PC-3 (cell line): ENCODE measurements at regions not wholly inside any gene's neighbourhood (a gene's known extent, or its start where the extent isn't known, plus 50 kb on each side); places are given as distances from the start of the nearest gene placed in this dataset.

Experiments used
- EZH2phosphoT487 ChIP-seq: fragments of 300-600 bp; sonication (generic); IDR thresholded peaks from 2 replicates; pipeline ENCODE4 v1.6.1; 2018; ENCODE audit warnings: mild to moderate bottlenecking, antibody characterized with exemption, low read length, borderline replicate concordance
- TF ChIP-seq, protein P1 (sequence below): fragments of 300-600 bp; sonication (generic); conservative IDR thresholded peaks from 2 replicates; pipeline ENCODE4 v1.5.1; 2017; ENCODE audit warnings: antibody characterized with exemption, low read depth, mild to moderate bottlenecking, low read length

DNA sequence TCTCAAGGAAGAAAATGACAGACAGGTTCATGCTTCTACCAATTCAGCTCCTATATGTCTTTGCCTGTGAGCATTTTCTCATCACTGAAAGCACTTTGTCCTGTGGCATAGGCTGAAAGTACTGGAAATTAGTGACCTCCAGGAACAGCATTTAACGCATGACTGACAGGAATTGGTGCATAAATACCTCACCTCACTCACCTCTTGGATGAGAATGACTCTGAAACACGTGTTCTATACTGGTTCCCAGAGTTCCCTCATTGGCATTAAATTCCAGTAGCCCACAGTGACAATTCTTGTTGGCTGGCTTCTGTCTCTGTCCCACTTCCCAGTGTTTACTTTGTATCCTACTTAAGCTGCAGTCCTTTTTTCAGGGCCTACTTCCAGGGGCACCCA, 83.4 kb upstream of the MAPRE2 start:
- TF ChIP-seq, protein P1, sequence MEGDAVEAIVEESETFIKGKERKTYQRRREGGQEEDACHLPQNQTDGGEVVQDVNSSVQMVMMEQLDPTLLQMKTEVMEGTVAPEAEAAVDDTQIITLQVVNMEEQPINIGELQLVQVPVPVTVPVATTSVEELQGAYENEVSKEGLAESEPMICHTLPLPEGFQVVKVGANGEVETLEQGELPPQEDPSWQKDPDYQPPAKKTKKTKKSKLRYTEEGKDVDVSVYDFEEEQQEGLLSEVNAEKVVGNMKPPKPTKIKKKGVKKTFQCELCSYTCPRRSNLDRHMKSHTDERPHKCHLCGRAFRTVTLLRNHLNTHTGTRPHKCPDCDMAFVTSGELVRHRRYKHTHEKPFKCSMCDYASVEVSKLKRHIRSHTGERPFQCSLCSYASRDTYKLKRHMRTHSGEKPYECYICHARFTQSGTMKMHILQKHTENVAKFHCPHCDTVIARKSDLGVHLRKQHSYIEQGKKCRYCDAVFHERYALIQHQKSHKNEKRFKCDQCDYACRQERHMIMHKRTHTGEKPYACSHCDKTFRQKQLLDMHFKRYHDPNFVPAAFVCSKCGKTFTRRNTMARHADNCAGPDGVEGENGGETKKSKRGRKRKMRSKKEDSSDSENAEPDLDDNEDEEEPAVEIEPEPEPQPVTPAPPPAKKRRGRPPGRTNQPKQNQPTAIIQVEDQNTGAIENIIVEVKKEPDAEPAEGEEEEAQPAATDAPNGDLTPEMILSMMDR: no peak
- TF ChIP-seq EZH2phosphoT487: no peak
